ENCODE measurements at regions not wholly inside any gene's neighbourhood (a gene's known extent, or its start where the extent isn't known, plus 50 kb on each side); places are given as distances from the start of the nearest gene placed in this dataset.

DNA sequence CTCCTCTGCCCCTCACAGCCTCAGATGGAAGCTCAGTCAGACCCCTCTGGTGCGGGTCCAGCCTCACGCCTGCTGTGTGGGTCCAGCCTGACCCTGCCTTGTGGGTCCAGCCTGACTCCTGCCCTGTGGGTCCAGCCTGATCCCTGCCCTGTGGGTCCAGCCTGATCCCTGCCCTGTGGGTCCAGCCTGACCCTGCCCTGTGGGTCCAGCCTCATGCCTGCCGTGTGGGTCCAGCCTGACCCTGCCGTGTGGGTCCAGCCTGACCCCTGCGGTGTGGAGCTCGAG, 445.3 kb downstream of the BRD1 start:
- H2BK5ac ChIP-seq (ENCODE audit: low read depth, low read length, poor library complexity, severe bottlenecking): no peak overlapping the region
- H2AFZ ChIP-seq (replicated peaks; ENCODE audit: low read length, poor library complexity): peak overlapping the region; percentile 51
- no peak for DNase-seq
- no peak overlapping the region for H3K23ac ChIP-seq (ENCODE audit: low read depth, low read length)
- ChIA-PET POLR2A (ENCODE audit: unreplicated experiment) (no interaction called here), CTCF (no interaction called here)
- no peak overlapping the region for H2BK20ac ChIP-seq (ENCODE audit: low read depth, low read length)
- H3K4me3 ChIP-seq (ENCODE audit: insufficient read depth, low read depth, low read length): no peak overlapping the region
- TF ChIP-seq RAD21 (IDR thresholded peaks at IDR 0.05; ENCODE audit: low read length) (no peak), SMC3 (IDR thresholded peaks at IDR 0.05; ENCODE audit: low read depth, low read length) (no peak), RCOR1 (IDR thresholded peaks at IDR 0.05; ENCODE audit: insufficient replicate concordance, low read length) (no peak), RFX5 (IDR thresholded peaks at IDR 0.05; ENCODE audit: low read depth, low read length) (no peak), MAFK (IDR thresholded peaks at IDR 0.05; ENCODE audit: low read depth, low read length) (no peak), MAZ (IDR thresholded peaks at IDR 0.05; ENCODE audit: borderline replicate concordance, low read depth, low read length) (no peak)
- TF ChIP-seq, protein P1, sequence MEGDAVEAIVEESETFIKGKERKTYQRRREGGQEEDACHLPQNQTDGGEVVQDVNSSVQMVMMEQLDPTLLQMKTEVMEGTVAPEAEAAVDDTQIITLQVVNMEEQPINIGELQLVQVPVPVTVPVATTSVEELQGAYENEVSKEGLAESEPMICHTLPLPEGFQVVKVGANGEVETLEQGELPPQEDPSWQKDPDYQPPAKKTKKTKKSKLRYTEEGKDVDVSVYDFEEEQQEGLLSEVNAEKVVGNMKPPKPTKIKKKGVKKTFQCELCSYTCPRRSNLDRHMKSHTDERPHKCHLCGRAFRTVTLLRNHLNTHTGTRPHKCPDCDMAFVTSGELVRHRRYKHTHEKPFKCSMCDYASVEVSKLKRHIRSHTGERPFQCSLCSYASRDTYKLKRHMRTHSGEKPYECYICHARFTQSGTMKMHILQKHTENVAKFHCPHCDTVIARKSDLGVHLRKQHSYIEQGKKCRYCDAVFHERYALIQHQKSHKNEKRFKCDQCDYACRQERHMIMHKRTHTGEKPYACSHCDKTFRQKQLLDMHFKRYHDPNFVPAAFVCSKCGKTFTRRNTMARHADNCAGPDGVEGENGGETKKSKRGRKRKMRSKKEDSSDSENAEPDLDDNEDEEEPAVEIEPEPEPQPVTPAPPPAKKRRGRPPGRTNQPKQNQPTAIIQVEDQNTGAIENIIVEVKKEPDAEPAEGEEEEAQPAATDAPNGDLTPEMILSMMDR (conservative IDR thresholded peaks at IDR 0.05; ENCODE audit: low read depth, low read length): no peak
- TF ChIP-seq, protein P2, sequence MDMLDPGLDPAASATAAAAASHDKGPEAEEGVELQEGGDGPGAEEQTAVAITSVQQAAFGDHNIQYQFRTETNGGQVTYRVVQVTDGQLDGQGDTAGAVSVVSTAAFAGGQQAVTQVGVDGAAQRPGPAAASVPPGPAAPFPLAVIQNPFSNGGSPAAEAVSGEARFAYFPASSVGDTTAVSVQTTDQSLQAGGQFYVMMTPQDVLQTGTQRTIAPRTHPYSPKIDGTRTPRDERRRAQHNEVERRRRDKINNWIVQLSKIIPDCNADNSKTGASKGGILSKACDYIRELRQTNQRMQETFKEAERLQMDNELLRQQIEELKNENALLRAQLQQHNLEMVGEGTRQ (IDR thresholded peaks at IDR 0.05; ENCODE audit: low read depth, low read length): no peak
- H3K79me1 ChIP-seq (ENCODE audit: low read depth in 1 of 2, low read length in 2 of 2): no peaks in the 10 kb centered on the region
- dilution Hi-C loops (cut with HindIII; ENCODE audit: low sequenced_read_pairs, unreplicated experiment): no loop called here
- H2AK5ac ChIP-seq (ENCODE audit: low read depth, low read length): no peak overlapping the region
- ATAC-seq (ENCODE audit: low read depth): no peak
- no peak overlapping the region for H2BK15ac ChIP-seq (ENCODE audit: low read depth, low read length)
- BruUV-seq (replicated peaks): no TSS peak
- no peak overlapping the region for H3K4ac ChIP-seq (ENCODE audit: low read depth, low read length)
- no peak overlapping the region for H3K9ac ChIP-seq (ENCODE audit: low read depth, low read length)
- H4K5ac ChIP-seq (ENCODE audit: low read depth, low read length): no peak overlapping the region
- no peaks in the 10 kb centered on the region for H3K36me3 ChIP-seq (ENCODE audit: control insufficient read depth, insufficient read depth, low read length)
- H3K56ac ChIP-seq (ENCODE audit: extremely low read depth, insufficient read depth, low read length): no peak overlapping the region
- H4K20me1 ChIP-seq (ENCODE audit: insufficient read depth, low read length): no peaks in the 10 kb centered on the region
- no peak overlapping the region for H3K4me2 ChIP-seq (ENCODE audit: low read depth, low read length)
- in situ Hi-C loops (cut with MboI; ENCODE audit: low sequenced_read_pairs): no loop called here
- H2BK120ac ChIP-seq (ENCODE audit: low read depth, low read length): no peak overlapping the region
- H3K14ac ChIP-seq (replicated peaks; ENCODE audit: low read depth, low read length): no peak overlapping the region
- no peak overlapping the region for H4K8ac ChIP-seq (ENCODE audit: low read depth in 2 of 2, low read length in 2 of 2)
- H4K91ac ChIP-seq (ENCODE audit: insufficient read depth, low read depth, low read length): no peak overlapping the region
- intact Hi-C loops (cut with micrococcal nuclease): no loop called here
- H3K9me1 ChIP-seq (ENCODE audit: insufficient read depth, low read length): no peaks in the 10 kb centered on the region
- peak overlapping the region; percentile 28 for H2AK9ac ChIP-seq (replicated peaks; ENCODE audit: low read depth, low read length, poor library complexity)
- no peak overlapping the region for H3K18ac ChIP-seq (ENCODE audit: low read depth, low read length)
- H3K27me3 ChIP-seq (ENCODE audit: control insufficient read depth, insufficient read depth, low read length): no peaks in the 10 kb centered on the region
- H3K9me3 ChIP-seq (ENCODE audit: control insufficient read depth, insufficient read depth, low read length): peaks cover 42% of the 10 kb centered on the region
- H3K4me1 ChIP-seq (ENCODE audit: control insufficient read depth, insufficient read depth, low read length): no peaks in the 10 kb centered on the region
- WGBS, 2 experiments (ENCODE audit: extremely low coverage in 2 of 2, insufficient read length in 1 of 2): 63% methylated on average over 2 of the region's 6 CpGs; no CpG with 5 or more reads in 1 of the 2 experiments
- no peak overlapping the region for H3K27ac ChIP-seq (ENCODE audit: insufficient read depth, low read length)

Measured in IMR-90 (cell line).